GM23248 (cell line): ENCODE measurements at regions not wholly inside any gene's neighbourhood (a gene's known extent, or its start where the extent isn't known, plus 50 kb on each side); places are given as distances from the start of the nearest gene placed in this dataset.

Source experiments
- DNase-seq: peaks from one replicate; pipeline ENCODE4 v3.0.0-alpha.2; 2015
- H2AFZ ChIP-seq: fragments of 200-600 bp; sonication (generic); 2 replicates; pipeline ENCODE4 v1.6.1; 2016; ENCODE audit warnings: antibody characterized with exemption
- H3F3A ChIP-seq: fragments of 200-600 bp; sonication (generic); 2 replicates; pipeline ENCODE4 v1.6.1; 2016; ENCODE audit warnings: mild to moderate bottlenecking, antibody characterized with exemption, mixed run types; ENCODE audit not compliant: insufficient read depth
- H3K27ac ChIP-seq: fragments of 200-600 bp; sonication (generic); 2 replicates; pipeline ENCODE4 v1.5.1; 2016; ENCODE audit warnings: mild to moderate bottlenecking
- H3K27me3 ChIP-seq: fragments of 200-600 bp; sonication (generic); replicated peaks from 2 replicates; pipeline ENCODE4 v1.6.1; 2016; ENCODE audit warnings: mild to moderate bottlenecking; ENCODE audit not compliant: insufficient read depth
- H3K36me3 ChIP-seq: fragments of 200-600 bp; sonication (generic); 2 replicates; pipeline ENCODE4 v1.6.1; 2016; ENCODE audit warnings: low read depth, mild to moderate bottlenecking
- H3K4me1 ChIP-seq: fragments of 200-600 bp; sonication (generic); 2 replicates; pipeline ENCODE4 v1.6.1; 2016; ENCODE audit warnings: mild to moderate bottlenecking; ENCODE audit not compliant: insufficient read depth
- H3K4me2 ChIP-seq: fragments of 200-600 bp; sonication (generic); one replicate; pipeline ENCODE4 v1.6.1; 2016; ENCODE audit warnings: mild to moderate bottlenecking; ENCODE audit not compliant: unreplicated experiment
- H3K4me3 ChIP-seq: fragments of 200-600 bp; sonication (generic); 2 replicates; pipeline ENCODE4 v1.5.1; 2016; ENCODE audit warnings: mild to moderate bottlenecking
- H3K79me2 ChIP-seq: fragments of 200-600 bp; sonication (generic); 2 replicates; pipeline ENCODE4 v1.6.1; 2016; ENCODE audit warnings: mild to moderate bottlenecking; ENCODE audit not compliant: insufficient read depth
- H3K9ac ChIP-seq: fragments of 200-600 bp; sonication (generic); 2 replicates; pipeline ENCODE4 v1.6.1; 2016; ENCODE audit warnings: mild to moderate bottlenecking
- H3K9me2 ChIP-seq: fragments of 200-600 bp; sonication (generic); 2 replicates; pipeline ENCODE4 v1.6.1; 2016; ENCODE audit warnings: mixed run types, mild to moderate bottlenecking, moderate library complexity; ENCODE audit not compliant: insufficient read depth
- H3K9me3 ChIP-seq: fragments of 200-600 bp; sonication (generic); one replicate; pipeline ENCODE4 v1.6.1; 2017; ENCODE audit warnings: low read depth
- H4K20me1 ChIP-seq: fragments of 200-600 bp; sonication (generic); 2 replicates; pipeline ENCODE4 v1.6.0; 2016; ENCODE audit not compliant: insufficient read depth
- EZH2 ChIP-seq: fragments of 200-600 bp; sonication (generic); IDR thresholded peaks from 2 replicates; pipeline ENCODE4 v1.6.1; 2018; ENCODE audit warnings: antibody characterized with exemption, mild to moderate bottlenecking; ENCODE audit not compliant: insufficient read depth, poor library complexity, severe bottlenecking
- EZH2phosphoT487 ChIP-seq: fragments of 200-600 bp; sonication (generic); IDR thresholded peaks from 2 replicates; pipeline ENCODE4 v1.6.1; 2018; ENCODE audit warnings: antibody characterized with exemption, moderate library complexity, mild to moderate bottlenecking, low read depth; ENCODE audit not compliant: insufficient read depth
- WGBS, 2 experiments: methylation state at CpG; one replicate each; pipeline ENCODE4 v1.1.6; 2015 to 2017; ENCODE audit warnings: low lambda C conversion rate in 2 of 2, low coverage in 1 of 2; ENCODE audit errors: missing lambda C conversion rate in 2 of 2; 5-methylcytosine and 5-hydroxymethylcytosine counted together
- in situ Hi-C: fragments of 300-500 bp; cut with MboI; formaldehyde crosslinking; loops from 2 replicates; pipeline ENCODE4 v1.15.0; 2020

GRCh38 chr9:16267281-16268066, 603.0 kb downstream of the BNC2 start:
- no peaks in the 10 kb centered on the region for H3K9me3 ChIP-seq
- no peaks in the 10 kb centered on the region for H3K9me2 ChIP-seq
- peak; percentile 55 for DNase-seq
- H4K20me1 ChIP-seq, result no peaks in the 10 kb centered on the region
- peak overlapping the region; percentile 19 for H3K27ac ChIP-seq
- H3F3A ChIP-seq, result 0 out of 2 replicates have a peak, but pooled peaks cover 5% of the 10 kb centered on the region
- peak overlapping the region; percentile 87 for H2AFZ ChIP-seq
- TF ChIP-seq EZH2phosphoT487, result no peak
- no peak for TF ChIP-seq EZH2
- WGBS, 2 experiments, result 4% methylated on average over 10 of the region's 10 CpGs
- peak overlapping the region; percentile 73 for H3K4me3 ChIP-seq
- peak overlapping the region; percentile 80 for H3K4me2 ChIP-seq
- H3K36me3 ChIP-seq, result no peaks in the 10 kb centered on the region
- H3K79me2 ChIP-seq, result no peaks in the 10 kb centered on the region
- H3K9ac ChIP-seq, result peak overlapping the region; percentile 60
- H3K27me3 ChIP-seq, result no peaks in the 10 kb centered on the region
- in situ Hi-C loops, result no loop called here
- H3K4me1 ChIP-seq, result peaks cover 15% of the 10 kb centered on the region; the same call in 1 of the 2 replicates

GRCh38 chr9:16268067-16268881, 602.2 kb downstream of the BNC2 start:
- peak overlapping the region; percentile 60 for H3K9ac ChIP-seq
- TF ChIP-seq EZH2 (no peak), EZH2phosphoT487 (no peak)
- H3K9me2 ChIP-seq, result no peaks in the 10 kb centered on the region
- H3K27me3 ChIP-seq, result no peaks in the 10 kb centered on the region
- no peaks in the 10 kb centered on the region for H3K79me2 ChIP-seq
- 0 out of 2 replicates have a peak, but pooled peaks cover 5% of the 10 kb centered on the region for H3F3A ChIP-seq
- H2AFZ ChIP-seq, result peak overlapping the region; percentile 87
- DNase-seq, result peak; percentile 60
- no peaks in the 10 kb centered on the region for H3K9me3 ChIP-seq
- WGBS, 2 experiments, result 60 to 65% methylated on average over 15 of the region's 15 CpGs
- H3K27ac ChIP-seq, result peak overlapping the region; percentile 19
- no peaks in the 10 kb centered on the region for H3K36me3 ChIP-seq
- peaks cover 15% of the 10 kb centered on the region; the same call in 1 of the 2 replicates for H3K4me1 ChIP-seq
- peak overlapping the region; percentile 73 for H3K4me3 ChIP-seq
- in situ Hi-C loops, result no loop called here
- H3K4me2 ChIP-seq, result peak overlapping the region; percentile 80
- H4K20me1 ChIP-seq, result no peaks in the 10 kb centered on the region

GRCh38 chr9:16271967-16272366, 598.5 kb downstream of the BNC2 start:
- TF ChIP-seq EZH2, result no peak
- no peak for TF ChIP-seq EZH2phosphoT487
- H2AFZ ChIP-seq, result no peak overlapping the region
- no peaks in the 10 kb centered on the region for H3K27me3 ChIP-seq
- no peaks in the 10 kb centered on the region for H4K20me1 ChIP-seq
- no peak overlapping the region for H3K4me3 ChIP-seq
- no peak overlapping the region for H3K4me2 ChIP-seq
- no peak overlapping the region for H3K9ac ChIP-seq
- no peak for DNase-seq
- H3K4me1 ChIP-seq, result peaks cover 12% of the 10 kb centered on the region; the same call in 1 of the 2 replicates
- H3K9me3 ChIP-seq, result no peaks in the 10 kb centered on the region
- 92 to 93% methylated on average over 9 of the region's 9 CpGs for WGBS, 2 experiments
- no peaks in the 10 kb centered on the region for H3K9me2 ChIP-seq
- H3K36me3 ChIP-seq, result no peaks in the 10 kb centered on the region
- H3K27ac ChIP-seq, result no peak overlapping the region
- H3F3A ChIP-seq, result 0 out of 2 replicates have a peak, but pooled peaks cover 4% of the 10 kb centered on the region
- no peaks in the 10 kb centered on the region for H3K79me2 ChIP-seq
- in situ Hi-C loops, result no loop called here

- in situ Hi-C loops, result no loop called here
Measured at GRCh38 chr9:16272776-16273175, 597.7 kb downstream of the BNC2 start.

More at GRCh38 chr9:16272776-16273175, 597.7 kb downstream of the BNC2 start:
- H3K9me2 ChIP-seq, result no peaks in the 10 kb centered on the region
- H3K27ac ChIP-seq, result no peak overlapping the region
- H3K4me3 ChIP-seq, result no peak overlapping the region
- H4K20me1 ChIP-seq, result no peaks in the 10 kb centered on the region
- H3K9ac ChIP-seq, result no peak overlapping the region
- TF ChIP-seq EZH2phosphoT487 (no peak), EZH2 (no peak)
- H2AFZ ChIP-seq, result no peak overlapping the region
- H3K36me3 ChIP-seq, result no peaks in the 10 kb centered on the region
- peaks cover 5% of the 10 kb centered on the region; the same call in 1 of the 2 replicates for H3K4me1 ChIP-seq
- H3F3A ChIP-seq, result no peaks in the 10 kb centered on the region
- H3K27me3 ChIP-seq, result no peaks in the 10 kb centered on the region
- DNase-seq, result no peak
- no peak overlapping the region for H3K4me2 ChIP-seq
- no peaks in the 10 kb centered on the region for H3K9me3 ChIP-seq
- 94 to 96% methylated on average over 8 of the region's 8 CpGs for WGBS, 2 experiments
- no peaks in the 10 kb centered on the region for H3K79me2 ChIP-seq
